Loucy (cell line): ENCODE measurements at regions not wholly inside any gene's neighbourhood (a gene's known extent, or its start where the extent isn't known, plus 50 kb on each side); places are given as distances from the start of the nearest gene placed in this dataset.

Experiments used
- EZH2phosphoT487 ChIP-seq: fragments of 200-600 bp; IDR thresholded peaks from 2 replicates; pipeline ENCODE4 v1.6.1; 2018; ENCODE audit warnings: antibody characterized with exemption, mild to moderate bottlenecking, moderate library complexity, borderline replicate concordance
- TF ChIP-seq, protein P1 (sequence below): fragments of 200-600 bp; sonication (generic); conservative IDR thresholded peaks from 2 replicates; pipeline ENCODE4 v1.5.1; 2014; ENCODE audit warnings: mild to moderate bottlenecking, antibody characterized with exemption, low read length

DNA sequence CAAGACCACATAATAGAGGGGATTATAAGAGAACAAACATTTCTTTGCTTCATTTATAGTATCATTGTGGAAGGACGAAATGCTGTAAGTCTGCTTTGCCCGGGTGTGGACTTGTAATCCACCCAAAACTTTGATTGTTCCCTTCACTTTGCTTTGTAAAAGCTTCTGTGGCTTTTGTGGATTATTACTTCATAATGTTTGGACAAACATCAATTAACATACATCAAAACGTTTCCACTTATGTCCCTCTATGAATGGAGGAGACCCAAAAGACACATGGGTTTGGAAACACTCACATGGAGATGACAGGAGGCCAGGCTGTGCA is 415.4 kb downstream of the SPRY1 start:
- TF ChIP-seq, protein P1, sequence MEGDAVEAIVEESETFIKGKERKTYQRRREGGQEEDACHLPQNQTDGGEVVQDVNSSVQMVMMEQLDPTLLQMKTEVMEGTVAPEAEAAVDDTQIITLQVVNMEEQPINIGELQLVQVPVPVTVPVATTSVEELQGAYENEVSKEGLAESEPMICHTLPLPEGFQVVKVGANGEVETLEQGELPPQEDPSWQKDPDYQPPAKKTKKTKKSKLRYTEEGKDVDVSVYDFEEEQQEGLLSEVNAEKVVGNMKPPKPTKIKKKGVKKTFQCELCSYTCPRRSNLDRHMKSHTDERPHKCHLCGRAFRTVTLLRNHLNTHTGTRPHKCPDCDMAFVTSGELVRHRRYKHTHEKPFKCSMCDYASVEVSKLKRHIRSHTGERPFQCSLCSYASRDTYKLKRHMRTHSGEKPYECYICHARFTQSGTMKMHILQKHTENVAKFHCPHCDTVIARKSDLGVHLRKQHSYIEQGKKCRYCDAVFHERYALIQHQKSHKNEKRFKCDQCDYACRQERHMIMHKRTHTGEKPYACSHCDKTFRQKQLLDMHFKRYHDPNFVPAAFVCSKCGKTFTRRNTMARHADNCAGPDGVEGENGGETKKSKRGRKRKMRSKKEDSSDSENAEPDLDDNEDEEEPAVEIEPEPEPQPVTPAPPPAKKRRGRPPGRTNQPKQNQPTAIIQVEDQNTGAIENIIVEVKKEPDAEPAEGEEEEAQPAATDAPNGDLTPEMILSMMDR, result no peak
- no peak for TF ChIP-seq EZH2phosphoT487
